ENCODE measurements at regions not wholly inside any gene's neighbourhood (a gene's known extent, or its start where the extent isn't known, plus 50 kb on each side); places are given as distances from the start of the nearest gene placed in this dataset.
"Not testable (repeated sequence)": the region's sequence is repeated elsewhere in the genome, so short reads cannot be mapped to it uniquely, and the experiment has no call there.

DNA sequence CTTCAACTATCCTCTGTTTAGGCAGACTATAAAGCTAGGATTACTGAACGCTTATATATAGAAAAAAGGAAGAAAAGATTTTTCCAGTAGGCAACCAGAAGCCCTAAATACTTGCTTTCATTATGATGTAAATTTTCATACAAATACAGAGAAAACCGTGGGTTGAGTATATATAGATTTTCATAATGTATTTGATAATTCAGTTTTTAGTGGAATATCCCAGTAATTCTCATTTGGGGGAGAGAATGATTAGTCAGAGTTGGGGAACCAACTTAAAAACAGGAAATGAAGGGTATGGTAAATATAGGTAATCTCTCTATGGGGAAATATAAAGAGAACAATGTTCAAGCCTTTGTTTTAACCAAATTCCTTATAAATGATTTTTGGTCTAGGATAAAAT, 154.0 kb upstream of the CITED2 start:
- no peak for DNase-seq

- DNase-seq = no peak
Observed at GRCh38 chr6:139525415-139525814, 151.0 kb upstream of the CITED2 start.

GRCh38 chr6:139523986-139524385, 149.5 kb upstream of the CITED2 start:
- no peak for DNase-seq

DNA sequence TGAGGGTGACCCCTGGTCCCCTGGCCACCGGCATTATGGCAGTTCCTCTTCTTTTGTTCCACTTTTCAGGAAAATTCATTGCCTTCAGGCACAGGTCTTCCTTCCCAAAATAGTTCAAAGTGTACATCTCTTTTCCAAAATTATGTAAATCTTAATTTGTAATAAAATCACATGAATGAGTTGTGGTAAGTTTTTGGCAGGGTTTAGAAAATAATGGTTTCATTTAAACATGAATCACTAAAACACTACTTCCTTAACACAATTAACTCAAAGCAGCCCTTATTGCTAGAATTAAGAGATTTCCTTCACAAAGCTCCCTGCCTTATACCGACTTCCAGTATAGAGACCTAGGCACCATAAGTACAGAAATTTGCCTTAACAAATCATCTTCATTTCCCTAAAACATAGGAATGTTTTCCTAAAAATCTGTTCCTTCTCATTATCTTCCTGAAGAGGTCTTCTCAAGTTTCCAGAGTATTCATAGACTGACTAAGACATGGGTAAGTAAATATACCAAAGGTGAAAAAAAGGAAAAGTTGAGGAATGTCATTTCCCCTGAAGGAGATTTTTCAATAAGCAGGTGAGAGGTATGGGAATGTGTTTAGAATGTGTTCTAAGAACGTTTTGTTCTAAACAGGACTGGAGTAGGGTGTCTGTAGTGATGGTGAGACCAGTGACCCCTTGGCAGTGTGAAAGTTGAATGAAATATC, 148.2 kb upstream of the CITED2 start:
- no peak for DNase-seq

DNA sequence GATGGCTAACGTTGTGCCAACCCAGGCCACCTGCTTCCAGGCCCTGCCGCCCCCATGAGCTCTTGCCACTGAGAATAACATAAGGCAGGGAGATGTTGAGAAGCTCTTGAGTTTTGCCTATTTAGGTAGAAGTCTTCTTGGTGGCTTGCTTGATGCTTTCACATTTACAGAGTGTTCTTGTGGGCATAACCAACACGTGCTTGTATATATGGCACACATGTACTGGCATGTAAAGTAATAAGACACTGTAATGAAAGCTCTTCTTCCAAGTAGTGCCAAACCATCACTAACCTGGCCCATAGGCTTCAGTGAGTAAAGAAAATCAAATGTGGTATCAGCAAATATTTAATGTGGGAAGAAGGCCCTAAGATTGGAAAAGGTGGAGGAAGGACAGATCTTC, 146.9 kb upstream of the CITED2 start:
- DNase-seq = no peak

GRCh38 chr6:139520321-139520768, 145.9 kb upstream of the CITED2 start:
- DNase-seq = no peak

DNA sequence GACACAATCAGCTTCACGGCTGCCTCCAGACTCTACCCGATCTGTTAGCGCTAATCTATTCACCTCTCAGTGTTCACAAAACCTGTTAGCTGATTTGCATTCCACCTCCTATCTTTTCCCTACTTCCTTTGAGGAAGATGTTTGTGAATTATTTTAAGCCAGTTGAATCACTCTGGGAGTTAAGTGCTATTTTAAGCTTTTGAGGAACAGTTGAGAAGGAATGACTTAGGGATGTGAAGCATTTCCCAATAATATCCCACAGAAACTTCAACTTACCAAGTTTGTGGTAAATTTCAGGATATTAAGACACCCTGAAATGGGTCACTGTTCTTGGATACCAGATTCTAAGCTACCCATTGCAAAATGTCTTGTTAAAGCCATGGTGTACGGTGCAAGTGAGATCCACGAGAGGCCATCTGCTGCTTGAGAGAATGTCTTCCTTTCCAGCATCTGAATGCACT, 145.2 kb upstream of the CITED2 start:
- DNase-seq = no peak

DNA sequence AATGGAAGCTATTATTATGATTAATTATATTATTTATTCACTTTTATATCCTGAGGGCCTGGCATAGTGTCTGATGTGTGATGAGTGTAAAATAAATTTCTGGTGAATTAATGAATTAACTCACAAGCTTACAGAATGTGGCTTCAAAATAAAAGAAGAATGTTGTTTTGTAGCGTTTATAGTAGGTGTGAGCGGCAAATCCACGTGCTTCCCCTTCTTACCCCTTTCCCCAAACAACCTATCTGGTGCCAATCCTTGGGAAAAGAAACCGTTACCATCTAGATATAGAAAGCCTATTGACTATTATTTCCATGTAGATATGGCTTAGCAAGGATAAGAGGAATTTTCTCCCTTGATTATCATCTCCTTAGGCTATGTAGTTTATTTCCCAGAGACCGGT, 144.6 kb upstream of the CITED2 start:
- DNase-seq = no peak

- no peak for DNase-seq
Observed at GRCh38 chr6:139518556-139519091, 144.2 kb upstream of the CITED2 start.

- not testable (repeated sequence) for DNase-seq
Observed at GRCh38 chr6:139517998-139518555, 143.6 kb upstream of the CITED2 start.

- DNase-seq = no peak
Observed at GRCh38 chr6:139515511-139515910, 141.1 kb upstream of the CITED2 start.

- DNase-seq = no peak
Observed at GRCh38 chr6:139514819-139515218, 140.4 kb upstream of the CITED2 start.

DNA sequence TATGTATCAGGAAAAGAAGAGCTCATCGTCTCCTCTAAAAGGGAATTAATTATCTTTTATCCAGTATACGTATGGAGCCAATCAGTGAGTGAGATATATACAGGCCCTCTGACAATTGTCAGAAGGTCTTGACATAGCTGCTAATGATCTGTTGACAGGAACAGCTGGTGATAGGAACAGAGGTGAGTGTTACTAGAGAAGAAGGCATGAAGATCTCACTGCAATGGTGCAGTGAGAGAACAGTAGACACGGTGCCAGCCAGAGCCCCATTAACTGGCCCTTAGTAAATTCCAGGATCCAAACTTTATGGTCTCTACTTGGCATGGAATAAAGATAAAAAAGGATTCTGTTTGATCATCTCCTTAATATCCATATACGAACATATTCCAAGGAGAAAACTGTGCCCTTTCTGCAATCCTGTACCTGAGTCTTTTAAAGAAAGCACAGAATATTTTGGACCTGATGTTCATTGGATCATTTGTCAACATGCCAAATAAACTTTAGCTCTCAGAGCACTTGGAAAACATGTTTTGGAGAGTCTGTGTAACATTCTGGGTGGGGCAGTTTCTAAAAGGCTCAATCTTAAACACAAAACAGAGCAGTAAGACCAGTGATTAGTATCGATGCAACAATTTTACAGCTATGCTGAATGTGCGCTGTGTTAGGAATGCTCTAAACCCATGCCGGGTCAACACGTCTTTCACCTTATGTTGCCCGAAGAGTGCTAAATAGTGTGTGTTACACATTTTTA, 135.8 kb upstream of the CITED2 start:
- no peak for DNase-seq

DNA sequence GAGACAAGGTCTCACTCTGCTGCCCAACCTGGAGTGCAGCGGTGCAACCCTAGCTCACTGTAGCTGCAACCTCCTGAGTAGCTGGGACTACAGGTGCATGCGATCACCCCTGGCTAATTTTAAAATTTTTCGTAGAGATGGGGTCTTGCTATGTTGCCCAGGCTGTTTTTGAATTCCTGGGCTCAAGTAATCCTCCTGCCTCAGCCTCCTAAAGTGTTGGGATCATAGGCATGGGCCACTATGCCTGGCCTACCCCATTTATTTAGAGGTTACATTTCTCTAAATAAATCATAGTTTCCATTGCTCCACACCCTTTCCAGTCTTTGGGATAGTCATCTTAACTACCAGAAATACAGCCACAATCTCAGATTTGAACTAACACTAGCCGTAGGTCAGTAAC, 134.7 kb upstream of the CITED2 start:
- DNase-seq = no peak

- no peak for DNase-seq
Observed at GRCh38 chr6:139508576-139508975, 134.1 kb upstream of the CITED2 start.

- DNase-seq = no peak
Observed at GRCh38 chr6:139508023-139508422, 133.6 kb upstream of the CITED2 start.

- no peak for DNase-seq
Observed at GRCh38 chr6:139500977-139501376, 126.5 kb upstream of the CITED2 start.

DNA sequence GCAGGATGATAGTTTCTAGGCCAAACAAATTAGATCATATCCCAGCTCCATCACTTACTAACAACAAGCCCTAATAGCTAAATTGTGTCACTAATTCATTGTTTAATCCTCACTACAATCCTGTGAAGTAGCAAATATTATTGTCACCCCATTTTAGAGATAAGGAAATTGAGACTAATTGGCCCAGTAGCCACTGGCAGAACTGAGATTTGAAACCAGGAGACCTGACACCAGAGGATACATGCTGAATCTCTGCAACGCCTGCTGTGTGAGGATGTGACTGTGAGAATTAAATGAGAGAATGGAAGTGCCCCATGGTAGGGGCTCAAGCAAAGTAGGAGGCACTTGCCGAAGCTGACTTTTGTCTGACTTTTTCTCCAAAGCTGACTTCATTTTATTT, 124.3 kb upstream of the CITED2 start:
- DNase-seq = no peak

DNA sequence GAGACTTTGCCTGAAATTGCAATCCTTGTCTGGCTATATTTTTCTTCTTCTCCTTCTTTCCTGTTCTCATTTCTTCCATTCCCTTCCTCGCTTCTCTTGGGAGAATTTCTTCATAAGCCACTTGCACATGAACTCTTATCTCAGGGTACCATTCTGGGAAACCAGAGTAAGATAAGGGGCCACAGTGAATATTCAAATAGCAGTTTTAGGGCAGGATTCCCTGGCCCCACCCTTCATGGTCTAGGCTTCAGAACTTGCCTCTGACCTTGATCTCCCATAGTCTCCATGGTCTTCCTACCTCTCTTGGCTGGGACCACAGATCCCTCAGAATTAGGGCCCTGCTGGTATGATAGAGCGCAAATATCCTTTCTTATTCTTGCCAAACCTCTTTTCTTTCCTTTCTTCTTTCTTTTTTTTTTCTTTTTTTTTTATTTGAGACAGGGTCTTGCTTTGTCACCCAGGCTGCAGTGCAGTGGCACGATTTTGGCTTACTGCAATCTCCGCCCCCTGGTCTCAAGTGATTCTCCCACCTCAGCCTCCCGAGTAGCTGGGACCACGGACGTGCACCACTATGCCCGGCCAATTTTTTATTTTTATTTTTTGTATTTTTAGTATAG, 123.0 kb upstream of the CITED2 start:
- DNase-seq = no peak

DNA sequence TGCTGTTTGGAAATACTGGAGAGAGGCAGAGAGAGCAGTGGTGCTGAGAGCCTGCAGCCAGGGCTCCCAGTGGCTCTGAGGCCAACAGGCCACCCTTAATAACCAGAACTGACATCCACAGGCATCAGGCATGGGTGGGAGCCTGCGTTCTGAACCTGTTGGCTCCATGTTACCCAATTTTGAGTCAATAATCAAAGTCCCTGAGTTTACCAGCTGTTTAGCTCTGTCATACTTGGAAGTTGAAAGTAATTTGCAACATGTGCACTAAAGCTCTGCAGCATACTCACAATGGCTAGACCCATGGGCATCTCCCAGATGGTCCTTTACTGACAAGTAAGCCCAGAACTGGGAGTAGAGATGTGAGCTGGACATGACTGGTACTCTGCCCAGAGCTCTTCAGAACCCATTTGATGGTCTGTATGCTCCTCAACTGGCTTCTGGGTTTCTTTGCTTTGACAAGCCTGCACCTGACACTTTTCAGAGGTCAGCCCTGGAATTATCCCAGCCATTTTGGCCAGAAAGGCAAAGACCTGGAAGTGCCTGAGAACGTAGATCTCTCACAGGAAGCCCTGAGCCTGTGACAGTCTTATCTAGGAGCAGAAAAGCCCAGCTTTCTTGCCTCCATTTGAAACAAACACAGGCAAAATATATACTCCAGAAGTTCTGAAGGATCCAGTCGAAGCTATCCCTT, 122.4 kb upstream of the CITED2 start:
- no peak for DNase-seq

DNA sequence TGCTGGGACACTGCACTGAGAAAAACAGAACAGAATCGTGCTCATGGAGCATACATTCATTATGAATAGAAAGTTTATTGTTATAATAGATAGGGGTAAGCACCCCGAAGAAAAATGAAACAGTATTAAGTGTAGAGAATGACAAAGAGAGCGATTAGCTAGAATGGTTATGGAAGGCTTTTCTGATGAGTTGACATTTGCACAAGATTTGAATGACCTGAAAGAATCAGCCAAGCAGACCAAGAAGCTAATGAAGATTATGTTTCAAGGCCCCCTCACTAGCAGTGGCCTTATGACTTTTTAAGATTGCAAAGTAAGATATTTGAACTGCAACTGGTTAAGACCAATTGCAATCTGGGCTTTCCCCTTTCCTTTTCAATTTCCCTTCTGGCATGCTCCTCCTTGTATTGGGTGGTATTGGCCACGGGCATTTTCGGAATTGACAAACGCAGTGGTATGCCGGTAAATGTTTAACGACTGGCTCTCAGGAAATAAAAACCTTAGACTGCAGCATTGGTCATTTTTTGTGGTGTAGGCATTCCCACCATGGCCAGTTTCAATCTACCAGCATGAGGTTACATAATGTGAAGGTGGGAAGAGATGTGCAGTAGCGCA, 120.0 kb upstream of the CITED2 start:
- no peak for DNase-seq

GRCh38 chr6:139490482-139490881, 116.0 kb upstream of the CITED2 start:
- DNase-seq = no peak

Data from NCI-H2081 (cell line).